ENCODE measurements at regions not wholly inside any gene's neighbourhood (a gene's known extent, or its start where the extent isn't known, plus 50 kb on each side); places are given as distances from the start of the nearest gene placed in this dataset.

DNA sequence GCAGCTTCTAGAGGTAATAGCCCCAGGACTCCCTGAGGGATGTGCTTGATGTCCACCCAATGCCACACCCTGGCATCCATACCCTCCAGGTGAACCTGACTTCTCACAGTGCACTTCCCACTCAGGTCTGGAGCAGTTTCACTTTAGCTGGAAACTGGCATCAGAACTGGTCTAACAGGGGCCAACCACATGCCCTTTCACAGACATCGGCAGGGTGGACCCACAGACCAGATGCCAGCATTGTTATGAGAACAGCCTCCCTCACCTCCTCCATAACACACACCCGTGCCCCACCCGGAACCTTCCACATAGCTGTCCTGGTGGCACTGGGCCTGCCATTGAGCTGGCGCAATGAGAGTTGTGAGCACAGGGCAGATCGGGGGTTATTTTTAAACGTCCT lies 77.4 kb upstream of the GPR12 start:
- TF ChIP-seq POLR2A (IDR thresholded peaks at IDR 0.05) (no peak), POLR2AphosphoS5 (IDR thresholded peaks at IDR 0.05) (no peak), EP300 (IDR thresholded peaks at IDR 0.05) (no peak)
- TF ChIP-seq, protein P1, sequence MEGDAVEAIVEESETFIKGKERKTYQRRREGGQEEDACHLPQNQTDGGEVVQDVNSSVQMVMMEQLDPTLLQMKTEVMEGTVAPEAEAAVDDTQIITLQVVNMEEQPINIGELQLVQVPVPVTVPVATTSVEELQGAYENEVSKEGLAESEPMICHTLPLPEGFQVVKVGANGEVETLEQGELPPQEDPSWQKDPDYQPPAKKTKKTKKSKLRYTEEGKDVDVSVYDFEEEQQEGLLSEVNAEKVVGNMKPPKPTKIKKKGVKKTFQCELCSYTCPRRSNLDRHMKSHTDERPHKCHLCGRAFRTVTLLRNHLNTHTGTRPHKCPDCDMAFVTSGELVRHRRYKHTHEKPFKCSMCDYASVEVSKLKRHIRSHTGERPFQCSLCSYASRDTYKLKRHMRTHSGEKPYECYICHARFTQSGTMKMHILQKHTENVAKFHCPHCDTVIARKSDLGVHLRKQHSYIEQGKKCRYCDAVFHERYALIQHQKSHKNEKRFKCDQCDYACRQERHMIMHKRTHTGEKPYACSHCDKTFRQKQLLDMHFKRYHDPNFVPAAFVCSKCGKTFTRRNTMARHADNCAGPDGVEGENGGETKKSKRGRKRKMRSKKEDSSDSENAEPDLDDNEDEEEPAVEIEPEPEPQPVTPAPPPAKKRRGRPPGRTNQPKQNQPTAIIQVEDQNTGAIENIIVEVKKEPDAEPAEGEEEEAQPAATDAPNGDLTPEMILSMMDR (IDR thresholded peaks at IDR 0.05) = no peak
- WGBS, 2 donors (ENCODE audit: low coverage in 1 of 2) = 75 to 78% methylated on average over 2 to 4 of the region's 6 CpGs
- Histone ChIP-seq H3K27ac (no peak overlapping the region), H3K4me3 (no peak overlapping the region), H3K4me1 (no peaks in the 10 kb centered on the region), H3K9me3 (no peaks in the 10 kb centered on the region), H3K27me3 (peaks cover 42% of the 10 kb centered on the region), H3K36me3 (no peaks in the 10 kb centered on the region)
- ATAC-seq = no peak

DNA sequence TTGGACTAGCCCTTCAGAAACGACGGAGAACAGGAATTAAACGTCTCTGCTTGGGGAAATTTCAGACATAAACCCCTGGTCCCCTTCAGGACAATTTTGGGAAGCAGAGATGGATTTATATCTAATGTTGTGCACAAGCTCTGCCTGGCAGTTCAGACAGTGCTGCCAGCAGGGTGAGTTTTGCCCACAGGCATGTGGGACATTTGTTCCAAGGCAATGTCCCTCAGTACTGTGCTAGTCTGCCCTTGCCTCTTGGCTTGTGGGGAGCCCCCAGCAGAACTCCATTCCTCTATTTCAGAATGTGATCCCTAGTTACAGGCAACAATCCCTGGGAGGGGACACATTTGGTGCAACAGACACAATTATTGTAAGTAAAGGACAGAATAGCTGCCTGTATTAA lies 76.5 kb upstream of the GPR12 start:
- ATAC-seq = no peak
- peaks cover 42% of the 10 kb centered on the region for H3K27me3 ChIP-seq
- H3K36me3 ChIP-seq = no peaks in the 10 kb centered on the region
- no peak overlapping the region for H3K4me3 ChIP-seq
- no peaks in the 10 kb centered on the region for H3K9me3 ChIP-seq
- WGBS, 2 donors (ENCODE audit: low coverage in 1 of 2) = 77% methylated on average over 2 of the region's 3 CpGs; no CpG with 5 or more reads in 1 of the 2 donors
- TF ChIP-seq, protein P1 (IDR thresholded peaks at IDR 0.05) = no peak
- no peak for TF ChIP-seq EP300 (IDR thresholded peaks at IDR 0.05)
- TF ChIP-seq POLR2A (IDR thresholded peaks at IDR 0.05) = no peak
- TF ChIP-seq POLR2AphosphoS5 (IDR thresholded peaks at IDR 0.05) = no peak
- H3K4me1 ChIP-seq = no peaks in the 10 kb centered on the region
- no peak overlapping the region for H3K27ac ChIP-seq

DNA sequence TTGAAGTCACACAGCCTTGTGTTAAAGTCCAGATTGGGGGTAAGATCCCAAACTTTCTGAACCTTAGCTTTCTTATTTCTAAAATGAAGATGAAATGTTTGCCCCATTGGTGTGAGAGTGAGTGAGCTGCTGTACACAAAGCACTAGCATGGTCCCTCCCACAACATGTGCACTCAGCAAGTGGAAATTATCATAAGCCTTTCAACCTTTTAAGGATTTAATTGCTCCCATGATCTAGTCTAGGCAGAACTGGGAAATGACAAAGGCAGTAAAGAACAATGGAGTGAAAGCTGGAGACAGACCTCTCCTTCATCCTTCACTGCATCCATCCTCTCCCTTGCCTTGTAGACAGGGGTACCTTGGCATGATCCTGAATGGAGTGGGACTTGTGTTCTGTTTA lies 76.0 kb upstream of the GPR12 start:
- TF ChIP-seq POLR2AphosphoS5 (IDR thresholded peaks at IDR 0.05) (no peak), POLR2A (IDR thresholded peaks at IDR 0.05) (no peak), EP300 (IDR thresholded peaks at IDR 0.05) (no peak)
- TF ChIP-seq, protein P1 (IDR thresholded peaks at IDR 0.05) = no peak
- H3K4me1 ChIP-seq = no peaks in the 10 kb centered on the region
- peaks cover 42% of the 10 kb centered on the region for H3K27me3 ChIP-seq
- H3K36me3 ChIP-seq = no peaks in the 10 kb centered on the region
- no peaks in the 10 kb centered on the region for H3K9me3 ChIP-seq
- no peak overlapping the region for H3K27ac ChIP-seq
- ATAC-seq = no peak
- no peak overlapping the region for H3K4me3 ChIP-seq

DNA sequence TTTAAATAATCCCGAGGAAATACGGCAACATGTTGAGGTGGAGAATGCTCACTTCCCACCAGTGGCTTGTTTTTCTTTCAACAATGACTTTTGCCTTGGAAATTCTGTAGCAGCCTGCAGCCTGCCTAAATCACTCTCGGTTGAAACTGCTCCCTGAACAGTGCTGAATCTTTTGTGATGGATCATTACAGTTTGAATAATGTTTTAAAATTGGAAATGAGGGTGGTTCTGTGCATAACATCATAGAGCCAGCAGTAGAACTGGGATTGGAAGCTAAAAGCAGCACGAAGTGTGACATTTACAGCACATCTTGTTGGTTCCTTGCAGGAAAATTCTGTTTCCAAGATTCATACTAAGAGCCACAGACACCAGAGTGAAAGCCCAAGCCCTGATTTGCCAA lies 74.1 kb upstream of the GPR12 start:
- Histone ChIP-seq H3K27ac (no peak overlapping the region), H3K4me1 (no peaks in the 10 kb centered on the region), H3K9me3 (no peaks in the 10 kb centered on the region), H3K27me3 (peaks cover 42% of the 10 kb centered on the region), H3K36me3 (no peaks in the 10 kb centered on the region), H3K4me3 (no peak overlapping the region)
- ATAC-seq = no peak
- TF ChIP-seq POLR2A (IDR thresholded peaks at IDR 0.05) (no peak), EP300 (IDR thresholded peaks at IDR 0.05) (no peak), POLR2AphosphoS5 (IDR thresholded peaks at IDR 0.05) (no peak)
- TF ChIP-seq, protein P1 (IDR thresholded peaks at IDR 0.05) = no peak
- WGBS, 2 donors (ENCODE audit: low coverage in 1 of 2) = 23 to 33% methylated on average over 4 of the region's 4 CpGs

DNA sequence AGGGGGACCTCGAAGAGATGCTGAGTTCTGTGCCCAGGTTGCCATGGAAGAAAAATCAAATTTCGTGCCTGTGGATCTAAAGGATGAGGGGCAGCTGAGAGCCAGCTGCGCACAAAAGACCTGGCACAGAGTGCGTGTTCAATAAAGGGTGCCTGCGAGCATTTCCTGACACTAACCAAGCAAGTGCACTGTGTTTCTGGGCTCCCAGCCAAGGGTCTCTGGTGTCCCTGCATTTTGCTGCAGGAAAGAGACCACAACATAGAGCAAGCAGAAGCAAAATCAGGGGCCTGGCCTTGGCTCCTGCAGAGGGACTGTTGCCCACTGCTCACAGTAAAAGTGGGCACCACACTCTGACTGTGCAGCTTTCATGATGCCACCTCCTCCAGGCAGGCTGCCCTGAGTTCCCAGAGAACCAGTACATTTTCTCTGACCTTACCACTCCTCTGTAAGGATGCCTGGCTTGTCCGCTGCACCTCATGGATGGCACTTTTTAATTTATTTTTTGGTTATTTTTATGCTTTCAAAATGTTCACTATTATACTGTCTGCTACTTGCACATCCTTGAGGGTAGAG lies 70.8 kb upstream of the GPR12 start:
- no peak for ATAC-seq
- TF ChIP-seq POLR2A (IDR thresholded peaks at IDR 0.05) = no peak
- TF ChIP-seq, protein P1 (IDR thresholded peaks at IDR 0.05) = no peak
- no peak for TF ChIP-seq POLR2AphosphoS5 (IDR thresholded peaks at IDR 0.05)
- no peak for TF ChIP-seq EP300 (IDR thresholded peaks at IDR 0.05)
- peaks cover 20% of the 10 kb centered on the region for H3K27me3 ChIP-seq
- H3K36me3 ChIP-seq = no peaks in the 10 kb centered on the region
- WGBS, 2 donors (ENCODE audit: low coverage in 1 of 2) = 60 to 90% methylated on average over 1 of the region's 6 CpGs
- no peak overlapping the region for H3K27ac ChIP-seq
- no peak overlapping the region for H3K4me3 ChIP-seq
- no peaks in the 10 kb centered on the region for H3K9me3 ChIP-seq
- no peaks in the 10 kb centered on the region for H3K4me1 ChIP-seq

Data from gastroesophageal sphincter (tissue), 4 donors.